Skeletal muscle satellite cell (primary cell): ENCODE measurements at regions not wholly inside any gene's neighbourhood (a gene's known extent, or its start where the extent isn't known, plus 50 kb on each side); places are given as distances from the start of the nearest gene placed in this dataset.

Source experiments
- H3K27me3 ChIP-seq: 2 replicates; pipeline ENCODE4 v1.7.0; 2013; ENCODE audit warnings: low read length; ENCODE audit not compliant: control insufficient read depth, insufficient read depth
- H3K36me3 ChIP-seq: 2 replicates; pipeline ENCODE4 v1.7.0; 2013; ENCODE audit warnings: mild to moderate bottlenecking, control low read depth, low read length; ENCODE audit not compliant: insufficient read depth
- H3K4me1 ChIP-seq: 2 replicates; pipeline ENCODE4 v1.7.0; 2013; ENCODE audit warnings: low read length; ENCODE audit not compliant: control insufficient read depth, insufficient read depth
- H3K4me2 ChIP-seq: 2 replicates; pipeline ENCODE4 v1.7.0; 2013; ENCODE audit warnings: mild to moderate bottlenecking, low read length
- H3K4me3 ChIP-seq: 2 replicates; pipeline ENCODE4 v1.7.0; 2013; ENCODE audit warnings: low read length
- H3K9ac ChIP-seq: 2 replicates; pipeline ENCODE4 v1.7.0; 2013; ENCODE audit warnings: mild to moderate bottlenecking, low read depth, low read length, moderate library complexity
- H3K9me3 ChIP-seq: replicated peaks from 2 replicates; pipeline ENCODE4 v1.7.0; 2013; ENCODE audit warnings: mild to moderate bottlenecking, control low read depth, low read length

DNA sequence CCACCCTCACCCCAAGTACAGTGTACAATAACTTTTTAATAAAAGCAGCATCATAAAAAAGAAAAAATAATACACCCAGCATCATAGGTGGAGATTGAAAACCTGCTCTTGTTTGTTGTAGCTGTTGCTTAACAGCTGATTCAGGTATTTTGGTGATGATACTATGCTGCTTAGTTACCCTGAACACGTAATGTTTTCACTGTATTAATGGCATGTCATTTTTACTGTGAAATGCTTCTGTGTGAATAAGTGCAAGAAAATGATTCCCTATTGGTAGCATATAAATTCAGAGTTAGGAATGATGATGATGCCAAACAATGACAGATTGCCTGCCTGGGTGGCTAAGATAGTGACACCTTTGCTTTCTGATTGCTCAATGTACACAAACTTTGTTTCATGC, 405.7 kb downstream of the HDGFL1 start:
- Histone ChIP-seq H3K4me2 (no peak overlapping the region), H3K4me1 (peaks cover under 1% of the 10 kb centered on the region), H3K36me3 (no peaks in the 10 kb centered on the region), H3K9me3 (no peaks in the 10 kb centered on the region), H3K27me3 (no peaks in the 10 kb centered on the region), H3K4me3 (no peak overlapping the region), H3K9ac (no peak overlapping the region)

DNA sequence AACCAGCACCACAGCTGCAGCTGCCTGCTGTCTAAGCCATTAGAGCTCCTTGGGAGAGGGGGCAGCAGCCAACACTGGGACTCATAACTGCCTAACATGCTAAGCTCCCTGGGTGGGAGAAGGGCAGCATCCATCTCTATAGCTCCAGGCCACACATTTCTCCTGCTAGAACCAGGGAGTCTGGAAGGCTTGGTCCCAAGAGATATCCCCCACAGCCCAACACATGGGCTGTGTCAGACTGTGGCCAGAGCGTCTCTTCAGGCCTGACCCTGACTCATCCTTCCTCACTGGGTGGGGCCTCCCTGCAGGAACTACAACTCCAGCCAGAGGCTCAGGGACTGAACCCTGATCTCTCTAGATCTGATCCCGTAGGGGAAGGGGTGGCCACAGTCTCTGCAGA, 411.1 kb downstream of the HDGFL1 start:
- Histone ChIP-seq H3K36me3 (no peaks in the 10 kb centered on the region), H3K4me2 (no peak overlapping the region), H3K9ac (no peak overlapping the region), H3K27me3 (no peaks in the 10 kb centered on the region), H3K4me1 (peaks cover 8% of the 10 kb centered on the region), H3K9me3 (no peaks in the 10 kb centered on the region), H3K4me3 (no peak overlapping the region)

DNA sequence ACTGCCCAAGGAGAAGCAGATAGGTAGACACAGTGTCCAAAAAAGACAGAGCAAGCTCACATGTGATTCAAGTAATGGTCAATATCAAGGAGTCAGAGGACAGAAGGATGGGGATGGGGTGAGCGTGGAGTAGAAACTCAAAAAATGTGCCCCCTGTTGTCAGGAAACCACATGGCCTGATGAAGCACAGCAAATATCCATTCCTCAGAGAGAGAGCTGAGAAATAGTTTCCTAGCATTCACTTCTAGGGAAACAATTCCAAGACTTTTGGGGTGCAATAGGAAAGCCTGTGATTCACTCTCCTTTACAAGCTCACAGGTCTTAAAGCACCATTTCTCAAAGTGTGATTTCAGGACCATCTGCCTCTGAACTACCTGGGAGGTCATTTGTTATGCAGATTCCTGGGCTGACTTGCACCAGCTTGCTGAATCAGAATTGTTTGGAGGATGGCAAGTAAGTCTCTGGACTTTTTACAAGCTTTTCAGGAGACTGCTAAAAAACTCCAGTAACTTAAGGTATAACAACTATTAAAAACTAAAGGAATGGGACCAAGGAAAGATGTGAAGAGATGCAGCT, 432.8 kb downstream of the HDGFL1 start:
- Histone ChIP-seq H3K27me3 (no peaks in the 10 kb centered on the region), H3K9ac (no peak overlapping the region), H3K4me2 (no peak overlapping the region), H3K4me1 (peaks cover 7% of the 10 kb centered on the region), H3K4me3 (no peak overlapping the region), H3K9me3 (no peaks in the 10 kb centered on the region), H3K36me3 (no peaks in the 10 kb centered on the region)

DNA sequence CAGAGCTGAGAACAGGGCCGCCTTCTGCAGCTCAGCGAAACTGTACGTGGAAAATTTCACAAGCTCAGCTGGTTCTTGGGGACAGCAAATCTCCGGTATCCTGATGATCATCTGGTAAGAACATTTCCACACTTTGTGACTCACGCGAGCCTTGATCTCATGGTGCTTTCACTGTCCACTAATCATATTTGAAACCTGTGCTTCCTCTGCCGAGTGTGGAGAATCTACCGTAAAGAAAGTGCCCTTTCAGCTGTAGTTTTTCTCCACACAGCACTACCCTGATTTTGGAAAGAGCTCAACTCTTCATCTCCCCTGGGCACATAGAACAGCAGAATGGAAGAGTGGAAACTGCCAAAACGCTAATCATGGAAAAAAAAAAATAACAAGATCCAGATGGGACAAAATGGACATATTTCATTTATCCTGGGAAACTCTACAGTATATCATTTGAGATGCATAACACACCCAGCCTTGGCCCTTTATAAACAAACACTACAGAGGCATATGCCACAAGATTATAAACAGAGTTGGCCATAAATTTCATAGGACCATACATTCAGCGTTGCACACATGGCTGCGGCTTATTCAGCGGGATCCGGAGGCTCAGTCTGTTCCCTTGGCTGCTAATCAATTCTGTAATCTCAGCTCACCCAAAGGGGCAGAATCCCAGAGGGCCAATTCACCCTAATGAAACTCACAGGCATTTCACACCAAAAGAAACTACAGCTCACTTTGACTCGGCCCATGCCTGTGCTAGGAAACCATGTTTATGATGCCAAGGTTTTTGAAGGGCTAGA, 434.5 kb downstream of the HDGFL1 start:
- Histone ChIP-seq H3K4me3 (peak overlapping the region; percentile 40), H3K4me2 (peak overlapping the region; percentile 62), H3K4me1 (peaks cover 7% of the 10 kb centered on the region), H3K9ac (no peak overlapping the region), H3K27me3 (no peaks in the 10 kb centered on the region), H3K9me3 (no peaks in the 10 kb centered on the region), H3K36me3 (no peaks in the 10 kb centered on the region)

DNA sequence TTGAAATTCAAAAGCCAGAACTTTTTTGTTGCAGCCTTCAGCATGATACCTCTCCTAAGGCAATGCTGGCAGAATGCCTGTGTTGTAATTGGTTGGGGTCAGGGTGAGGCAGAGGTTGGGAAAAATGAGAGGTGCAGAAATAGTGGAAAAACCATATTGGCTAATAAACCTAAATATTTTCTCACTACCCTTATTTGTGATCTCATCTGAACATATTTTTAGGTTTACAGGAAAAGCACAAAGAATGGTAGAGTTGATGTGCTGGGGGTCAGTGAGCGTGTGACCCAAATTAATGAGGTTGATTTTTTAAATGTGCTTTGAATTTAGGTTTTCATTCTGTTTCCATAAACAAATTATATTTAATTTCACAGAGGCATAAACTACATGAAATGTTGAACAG, 437.3 kb downstream of the HDGFL1 start:
- Histone ChIP-seq H3K4me2 (no peak overlapping the region), H3K9ac (no peak overlapping the region), H3K4me3 (no peak overlapping the region), H3K36me3 (no peaks in the 10 kb centered on the region), H3K27me3 (no peaks in the 10 kb centered on the region), H3K9me3 (no peaks in the 10 kb centered on the region), H3K4me1 (peaks cover 7% of the 10 kb centered on the region)

DNA sequence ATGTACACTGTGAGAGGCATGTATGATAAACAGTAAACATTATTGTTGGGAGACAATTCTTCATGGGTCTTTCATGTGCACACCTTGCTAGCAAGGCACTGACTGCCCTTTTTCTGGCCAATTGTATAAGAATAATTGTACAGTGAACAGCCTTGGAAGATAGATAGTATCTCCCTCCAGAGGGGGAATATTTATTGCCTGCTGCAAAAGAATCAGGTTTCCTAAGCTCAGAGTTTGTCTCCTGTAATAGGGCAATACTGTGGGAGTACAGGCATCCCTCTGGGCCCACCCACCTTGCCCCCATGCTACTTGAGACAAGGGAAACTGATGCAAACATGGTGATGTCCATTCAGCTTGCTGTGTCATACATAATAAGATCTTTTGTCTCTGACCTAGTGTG, 442.2 kb downstream of the HDGFL1 start:
- Histone ChIP-seq H3K36me3 (no peaks in the 10 kb centered on the region), H3K4me1 (no peaks in the 10 kb centered on the region), H3K9ac (no peak overlapping the region), H3K9me3 (no peaks in the 10 kb centered on the region), H3K27me3 (no peaks in the 10 kb centered on the region), H3K4me2 (no peak overlapping the region), H3K4me3 (no peak overlapping the region)

DNA sequence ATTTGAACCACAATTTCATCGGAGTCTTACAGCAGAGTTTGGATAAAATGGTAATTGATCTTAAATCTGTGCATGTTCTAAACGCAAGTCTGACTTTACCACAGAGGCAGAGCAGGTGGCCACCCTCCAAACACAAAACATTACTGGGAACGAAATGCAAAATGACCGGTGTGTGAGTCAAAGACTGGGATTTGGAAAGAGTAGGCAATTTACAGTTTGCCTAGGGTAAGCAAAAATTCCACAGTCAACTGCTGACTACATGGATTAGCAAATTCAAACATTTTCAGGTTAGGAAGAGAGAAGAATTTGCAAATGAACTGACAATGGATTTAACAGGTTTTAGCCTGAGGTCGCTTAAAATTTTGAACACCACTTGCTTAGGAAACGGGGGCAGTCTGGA, 444.4 kb downstream of the HDGFL1 start:
- no peak overlapping the region for H3K9ac ChIP-seq
- H3K27me3 ChIP-seq = no peaks in the 10 kb centered on the region
- H3K36me3 ChIP-seq = no peaks in the 10 kb centered on the region
- no peak overlapping the region for H3K4me2 ChIP-seq
- no peaks in the 10 kb centered on the region for H3K4me1 ChIP-seq
- no peak overlapping the region for H3K4me3 ChIP-seq
- H3K9me3 ChIP-seq = no peaks in the 10 kb centered on the region

DNA sequence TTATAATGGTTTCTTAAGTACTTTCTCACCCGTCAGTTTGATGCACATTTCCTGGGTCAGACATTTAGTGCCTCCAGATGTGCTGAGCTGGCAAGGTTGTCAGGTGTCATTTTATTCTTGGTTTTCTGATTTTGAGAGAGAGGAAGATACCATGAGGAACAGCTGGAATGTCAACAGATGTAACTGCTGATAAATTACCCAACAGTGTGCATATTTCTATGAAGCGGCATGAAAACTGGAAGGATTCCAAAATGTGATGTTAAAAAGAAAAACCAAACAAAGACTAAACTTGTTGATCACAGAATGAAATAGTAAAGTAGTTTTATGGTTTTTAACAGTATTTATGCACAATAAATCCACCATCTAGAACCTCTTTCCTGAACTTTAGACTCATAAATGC, 447.3 kb downstream of the HDGFL1 start:
- H3K9me3 ChIP-seq = no peaks in the 10 kb centered on the region
- no peak overlapping the region for H3K4me3 ChIP-seq
- H3K27me3 ChIP-seq = no peaks in the 10 kb centered on the region
- no peak overlapping the region for H3K4me2 ChIP-seq
- H3K4me1 ChIP-seq = no peaks in the 10 kb centered on the region
- no peak overlapping the region for H3K9ac ChIP-seq
- H3K36me3 ChIP-seq = no peaks in the 10 kb centered on the region

DNA sequence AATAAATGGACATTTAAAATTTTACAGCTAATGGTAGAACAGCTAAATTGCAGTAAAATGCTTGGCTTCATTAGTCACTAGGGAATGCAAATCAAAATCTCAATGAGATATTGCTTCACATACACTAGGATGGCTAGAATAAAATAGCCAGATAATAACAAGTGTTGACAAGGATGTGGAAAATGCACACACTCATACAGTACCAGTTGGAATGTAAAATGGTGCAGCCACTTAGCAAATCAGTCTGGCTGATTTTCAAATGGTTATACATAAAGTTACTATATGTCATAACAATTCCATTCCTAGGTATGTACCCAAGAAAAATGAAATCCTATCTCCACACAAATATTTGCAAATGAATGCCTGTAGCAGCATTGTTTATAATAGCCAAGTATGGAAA, 452.1 kb downstream of the HDGFL1 start:
- no peaks in the 10 kb centered on the region for H3K9me3 ChIP-seq
- H3K27me3 ChIP-seq = no peaks in the 10 kb centered on the region
- no peaks in the 10 kb centered on the region for H3K4me1 ChIP-seq
- H3K4me2 ChIP-seq = no peak overlapping the region
- no peak overlapping the region for H3K4me3 ChIP-seq
- no peak overlapping the region for H3K9ac ChIP-seq
- H3K36me3 ChIP-seq = no peaks in the 10 kb centered on the region

DNA sequence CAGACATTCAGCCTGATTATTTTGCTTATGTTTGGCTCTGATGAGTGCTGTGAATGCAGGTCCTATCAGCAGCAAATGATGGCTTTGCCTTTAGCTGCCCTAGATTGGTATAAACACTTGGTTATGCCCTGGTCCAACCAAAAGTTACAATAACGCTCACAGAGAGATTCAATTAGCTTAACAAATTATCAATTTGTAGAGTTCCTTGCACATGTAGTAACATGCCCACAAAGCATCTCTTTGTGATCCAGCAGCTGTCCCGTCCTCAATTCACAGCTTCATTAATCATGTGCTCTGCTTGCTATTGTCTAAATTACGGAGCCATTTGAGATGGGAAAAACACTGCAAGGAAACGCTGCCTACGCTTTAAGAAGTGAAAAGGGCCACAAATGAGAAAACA, 457.9 kb downstream of the HDGFL1 start:
- H3K4me3 ChIP-seq = no peak overlapping the region

DNA sequence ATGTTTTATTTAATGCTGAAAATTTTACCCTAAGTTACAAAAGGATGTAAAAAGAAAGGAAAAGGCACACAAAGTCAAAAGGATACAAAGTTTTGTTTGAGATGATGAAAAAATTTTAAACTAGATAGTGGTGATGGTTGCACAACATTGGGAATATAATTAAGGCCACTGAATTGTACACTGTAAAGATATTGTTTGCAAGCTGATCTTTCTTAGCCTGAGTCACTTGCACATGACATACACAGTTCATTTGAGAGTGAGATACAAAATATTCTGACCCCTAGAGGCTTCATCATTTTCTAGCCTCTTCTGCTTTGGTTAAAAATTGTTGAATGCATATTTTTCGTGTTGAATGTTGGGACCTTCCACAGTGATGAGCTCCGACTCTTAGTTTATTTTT, 462.6 kb downstream of the HDGFL1 start:
- Histone ChIP-seq H3K27me3 (no peaks in the 10 kb centered on the region), H3K9ac (no peak overlapping the region), H3K4me1 (no peaks in the 10 kb centered on the region), H3K4me2 (no peak overlapping the region), H3K9me3 (no peaks in the 10 kb centered on the region), H3K4me3 (no peak overlapping the region), H3K36me3 (no peaks in the 10 kb centered on the region)

More for the DNA sequence above, 457.9 kb downstream of the HDGFL1 start:
- Histone ChIP-seq H3K4me2 (no peak overlapping the region), H3K9ac (no peak overlapping the region), H3K4me1 (no peaks in the 10 kb centered on the region), H3K36me3 (no peaks in the 10 kb centered on the region), H3K9me3 (no peaks in the 10 kb centered on the region), H3K27me3 (no peaks in the 10 kb centered on the region)

DNA sequence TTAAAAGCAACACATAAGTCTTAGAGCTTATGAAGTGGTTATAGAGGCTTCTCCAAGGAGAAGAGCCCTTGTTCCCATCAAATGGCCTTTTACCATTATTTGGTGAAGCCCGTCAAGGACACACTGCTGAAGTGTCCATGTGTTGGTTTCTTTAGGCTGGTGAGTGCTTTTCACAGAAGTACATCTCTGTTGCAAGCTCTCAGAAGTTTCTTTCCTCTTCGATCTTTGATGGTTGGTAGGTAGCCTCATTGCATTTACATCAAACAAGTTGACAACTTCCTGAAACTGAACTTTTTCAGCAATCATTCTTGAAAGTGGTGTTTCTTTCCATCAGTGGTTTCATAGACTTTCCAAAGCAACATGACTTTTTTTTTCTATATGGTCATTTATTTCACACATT, 465.6 kb downstream of the HDGFL1 start:
- Histone ChIP-seq H3K9me3 (no peaks in the 10 kb centered on the region), H3K9ac (no peak overlapping the region), H3K4me3 (no peak overlapping the region), H3K4me2 (no peak overlapping the region), H3K27me3 (no peaks in the 10 kb centered on the region), H3K36me3 (no peaks in the 10 kb centered on the region), H3K4me1 (no peaks in the 10 kb centered on the region)
